OCI-LY1 (cell line): ENCODE measurements at regions not wholly inside any gene's neighbourhood (a gene's known extent, or its start where the extent isn't known, plus 50 kb on each side); places are given as distances from the start of the nearest gene placed in this dataset.

Experiments used
- H2AFZ ChIP-seq: fragments of 200-600 bp; sonication (generic), shearing (Covaris generic); 2 replicates; pipeline ENCODE4 v1.6.0; 2014; ENCODE audit warnings: antibody characterized with exemption, mild to moderate bottlenecking, low read length
- H3F3A ChIP-seq: fragments of 200-600 bp; sonication (generic), shearing (Covaris generic); 2 replicates; pipeline ENCODE4 v1.6.0; 2014; ENCODE audit warnings: mild to moderate bottlenecking, antibody characterized with exemption, low read length, moderate library complexity; ENCODE audit not compliant: insufficient read depth
- H3K27ac ChIP-seq: fragments of 200-600 bp; sonication (generic); 2 replicates; pipeline ENCODE4 v1.5.1; 2014; ENCODE audit warnings: low read length, mixed run types, mild to moderate bottlenecking, low read depth; ENCODE audit not compliant: poor library complexity, severe bottlenecking
- H3K27me3 ChIP-seq: fragments of 200-600 bp; sonication (generic); 2 replicates; pipeline ENCODE4 v1.6.0; 2014; ENCODE audit warnings: antibody characterized with exemption, mild to moderate bottlenecking, low read length, moderate library complexity; ENCODE audit not compliant: insufficient read depth
- H3K36me3 ChIP-seq: fragments of 200-600 bp; sonication (generic); 2 replicates; pipeline ENCODE4 v1.6.1; 2014; ENCODE audit warnings: mild to moderate bottlenecking, antibody characterized with exemption, low read length, moderate library complexity, mixed read lengths; ENCODE audit not compliant: insufficient read depth
- H3K4me1 ChIP-seq: fragments of 200-600 bp; sonication (generic); 2 replicates; pipeline ENCODE4 v1.5.1; 2014; ENCODE audit warnings: mild to moderate bottlenecking, low read length, moderate library complexity; ENCODE audit not compliant: insufficient read depth, severe bottlenecking
- H3K4me2 ChIP-seq: fragments of 200-600 bp; sonication (generic), shearing (Covaris generic); 2 replicates; pipeline ENCODE4 v1.6.1; 2014; ENCODE audit warnings: low read length
- H3K4me3 ChIP-seq: fragments of 200-600 bp; sonication (generic); 2 replicates; pipeline ENCODE4 v1.5.1; 2014; ENCODE audit warnings: low read length, low read depth, mild to moderate bottlenecking, mixed read lengths; ENCODE audit not compliant: poor library complexity, severe bottlenecking
- H3K79me2 ChIP-seq: fragments of 200-600 bp; shearing (Covaris generic); 2 replicates; pipeline ENCODE4 v1.6.1; 2016; ENCODE audit warnings: mixed run types, low read length, mixed read lengths; ENCODE audit not compliant: insufficient read depth
- H3K9ac ChIP-seq: fragments of 200-600 bp; sonication (generic), shearing (Covaris generic); 2 replicates; pipeline ENCODE4 v1.6.1; 2014; ENCODE audit warnings: mild to moderate bottlenecking, low read length, mixed read lengths
- H3K9me2 ChIP-seq: fragments of 200-600 bp; sonication (generic), shearing (Covaris generic); 2 replicates; pipeline ENCODE4 v1.6.1; 2014; ENCODE audit warnings: low read depth, mild to moderate bottlenecking, low read length, mixed read lengths
- H3K9me3 ChIP-seq: fragments of 200-600 bp; shearing (Covaris generic); 2 replicates; pipeline ENCODE4 v1.6.1; 2014; ENCODE audit warnings: low read length, mixed read lengths
- H4K20me1 ChIP-seq: fragments of 200-600 bp; sonication (generic), shearing (Covaris generic); 2 replicates; pipeline ENCODE4 v1.6.0; 2016; ENCODE audit warnings: mild to moderate bottlenecking, low read length; ENCODE audit not compliant: insufficient read depth
- EZH2 ChIP-seq: fragments of 200-600 bp; sonication (generic), shearing (Covaris generic); IDR thresholded peaks from 2 replicates; pipeline ENCODE4 v1.8.0; 2017; ENCODE audit warnings: borderline replicate concordance, mixed run types, mild to moderate bottlenecking, antibody characterized with exemption, low read length, moderate library complexity, mixed read lengths
- TF ChIP-seq, protein P1 (sequence below): fragments of 200-600 bp; sonication (generic), shearing (Covaris generic); IDR thresholded peaks from 2 replicates; pipeline ENCODE4 v1.5.1; 2017; ENCODE audit warnings: mild to moderate bottlenecking, antibody characterized with exemption, low read length, moderate library complexity, mixed read lengths

DNA sequence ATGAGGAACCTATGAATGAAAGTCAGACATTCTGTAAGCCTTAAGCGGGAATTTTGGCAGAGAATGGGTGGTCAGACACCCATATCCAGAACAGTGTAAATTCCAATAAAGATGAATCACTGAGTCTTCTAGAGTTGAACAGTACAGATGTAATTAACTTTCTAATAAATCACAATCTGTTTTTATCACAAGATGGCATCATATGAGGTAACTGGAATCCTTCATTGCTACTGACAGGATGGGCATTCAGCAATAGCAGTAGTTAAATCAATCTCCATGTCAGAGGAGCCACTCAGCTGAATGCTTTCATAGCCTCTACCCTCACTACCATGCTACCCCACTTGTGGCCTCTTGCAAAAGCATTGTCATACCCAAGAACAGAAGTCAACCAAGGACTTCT, 690.3 kb downstream of the AMY1C start:
- Histone ChIP-seq H3F3A (no peaks in the 10 kb centered on the region), H3K27me3 (no peaks in the 10 kb centered on the region), H3K9me2 (no peaks in the 10 kb centered on the region), H3K9me3 (no peaks in the 10 kb centered on the region), H3K4me1 (no peaks in the 10 kb centered on the region), H3K79me2 (no peaks in the 10 kb centered on the region), H4K20me1 (no peaks in the 10 kb centered on the region), H3K9ac (no peak overlapping the region), H3K4me3 (no peak overlapping the region), H2AFZ (no peak overlapping the region), H3K27ac (no peak overlapping the region), H3K4me2 (no peak overlapping the region), H3K36me3 (no peaks in the 10 kb centered on the region)
- TF ChIP-seq, protein P1, sequence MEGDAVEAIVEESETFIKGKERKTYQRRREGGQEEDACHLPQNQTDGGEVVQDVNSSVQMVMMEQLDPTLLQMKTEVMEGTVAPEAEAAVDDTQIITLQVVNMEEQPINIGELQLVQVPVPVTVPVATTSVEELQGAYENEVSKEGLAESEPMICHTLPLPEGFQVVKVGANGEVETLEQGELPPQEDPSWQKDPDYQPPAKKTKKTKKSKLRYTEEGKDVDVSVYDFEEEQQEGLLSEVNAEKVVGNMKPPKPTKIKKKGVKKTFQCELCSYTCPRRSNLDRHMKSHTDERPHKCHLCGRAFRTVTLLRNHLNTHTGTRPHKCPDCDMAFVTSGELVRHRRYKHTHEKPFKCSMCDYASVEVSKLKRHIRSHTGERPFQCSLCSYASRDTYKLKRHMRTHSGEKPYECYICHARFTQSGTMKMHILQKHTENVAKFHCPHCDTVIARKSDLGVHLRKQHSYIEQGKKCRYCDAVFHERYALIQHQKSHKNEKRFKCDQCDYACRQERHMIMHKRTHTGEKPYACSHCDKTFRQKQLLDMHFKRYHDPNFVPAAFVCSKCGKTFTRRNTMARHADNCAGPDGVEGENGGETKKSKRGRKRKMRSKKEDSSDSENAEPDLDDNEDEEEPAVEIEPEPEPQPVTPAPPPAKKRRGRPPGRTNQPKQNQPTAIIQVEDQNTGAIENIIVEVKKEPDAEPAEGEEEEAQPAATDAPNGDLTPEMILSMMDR, result no peak
- no peak for TF ChIP-seq EZH2

DNA sequence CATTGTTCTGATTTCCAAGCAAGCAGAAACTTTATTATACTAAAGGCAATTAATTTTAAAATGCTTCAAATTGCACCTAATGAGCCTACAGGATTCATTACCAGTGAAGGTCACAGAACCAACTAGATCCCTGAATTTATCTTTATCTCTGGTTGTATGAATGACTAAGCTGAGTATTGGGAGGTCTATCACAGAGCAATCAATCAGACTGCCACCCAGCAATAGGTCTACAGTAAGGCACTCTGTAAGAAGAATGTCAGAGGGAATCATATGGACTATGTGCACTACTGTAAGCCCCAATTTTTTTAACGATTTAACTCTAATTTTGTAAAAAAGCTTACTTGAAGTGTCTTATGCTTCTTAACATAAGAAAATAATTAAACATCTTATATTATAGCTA, 707.0 kb downstream of the AMY1C start:
- Histone ChIP-seq H3K9ac (no peak overlapping the region), H3K27me3 (no peaks in the 10 kb centered on the region), H3K4me2 (no peak overlapping the region), H3K4me3 (no peak overlapping the region), H3F3A (no peaks in the 10 kb centered on the region), H4K20me1 (no peaks in the 10 kb centered on the region), H3K9me2 (no peaks in the 10 kb centered on the region), H3K4me1 (no peaks in the 10 kb centered on the region), H3K79me2 (no peaks in the 10 kb centered on the region), H3K27ac (no peak overlapping the region), H2AFZ (no peak overlapping the region), H3K36me3 (no peaks in the 10 kb centered on the region), H3K9me3 (peaks cover 16% of the 10 kb centered on the region)
- TF ChIP-seq, protein P1, result no peak
- no peak for TF ChIP-seq EZH2

DNA sequence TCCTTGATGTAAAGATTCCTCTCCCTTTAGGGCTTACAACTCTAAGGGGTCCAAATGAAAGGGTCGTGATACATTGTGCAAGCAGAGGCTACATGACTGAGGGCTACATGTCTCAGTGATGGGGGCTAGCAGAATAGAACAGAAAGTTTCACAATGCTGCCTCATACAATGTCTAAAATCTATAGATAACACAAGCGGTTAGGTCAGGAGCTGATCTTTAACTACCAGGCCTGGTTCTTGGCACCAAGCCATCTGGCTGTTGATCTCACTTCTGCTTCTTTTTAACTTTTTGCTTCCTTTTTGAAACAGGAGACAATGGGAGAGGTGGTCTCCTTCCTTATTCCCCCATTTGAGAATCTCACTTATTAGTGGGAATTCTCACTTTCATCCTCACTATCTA, 710.2 kb downstream of the AMY1C start:
- no peak overlapping the region for H3K4me3 ChIP-seq
- H3K27me3 ChIP-seq, result no peaks in the 10 kb centered on the region
- no peaks in the 10 kb centered on the region for H4K20me1 ChIP-seq
- H3K9me3 ChIP-seq, result peaks cover 14% of the 10 kb centered on the region
- H3K27ac ChIP-seq, result no peak overlapping the region
- no peaks in the 10 kb centered on the region for H3K79me2 ChIP-seq
- H3K4me2 ChIP-seq, result no peak overlapping the region
- no peak overlapping the region for H2AFZ ChIP-seq
- H3F3A ChIP-seq, result no peaks in the 10 kb centered on the region
- H3K36me3 ChIP-seq, result no peaks in the 10 kb centered on the region
- H3K9me2 ChIP-seq, result no peaks in the 10 kb centered on the region
- TF ChIP-seq EZH2, result no peak
- TF ChIP-seq, protein P1, result no peak
- H3K4me1 ChIP-seq, result no peaks in the 10 kb centered on the region
- no peak overlapping the region for H3K9ac ChIP-seq
